ENCODE measurements at regions not wholly inside any gene's neighbourhood (a gene's known extent, or its start where the extent isn't known, plus 50 kb on each side); places are given as distances from the start of the nearest gene placed in this dataset.

- no peak overlapping the region for H2AFZ ChIP-seq (ENCODE audit: low read depth, low read length)
- dilution Hi-C loops (cut with MboI; ENCODE audit: extremely low pct_ligation_motif_present, low sequenced_read_pairs): no loop called here
- H3K9me3 ChIP-seq (replicated peaks; ENCODE audit: control insufficient read depth, insufficient read depth, low read length): no peaks in the 10 kb centered on the region
- no peaks in the 10 kb centered on the region for H3K4me1 ChIP-seq (ENCODE audit: control insufficient read depth, extremely low read depth, insufficient read depth, low read length)
- POLR2A ChIA-PET: no interaction called here
- FAIRE-seq (no peak), DNase-seq (ENCODE audit: low read depth, low spot score) (no peak)
- no peaks in the 10 kb centered on the region for H3K79me2 ChIP-seq (ENCODE audit: control insufficient read depth, insufficient read depth, low read length)
- H3K4me2 ChIP-seq (ENCODE audit: insufficient read depth, low read length): no peak overlapping the region
- intact Hi-C loops (cut with micrococcal nuclease): no loop called here
- no peaks in the 10 kb centered on the region for H3K27me3 ChIP-seq (ENCODE audit: control insufficient read depth in 2 of 2, insufficient read depth in 2 of 2, low read length in 2 of 2)
- no peaks in the 10 kb centered on the region for H3K9me1 ChIP-seq (replicated peaks; ENCODE audit: control insufficient read depth, extremely low read depth, insufficient read depth, low read length)
- no peak overlapping the region for H3K4me3 ChIP-seq (replicated peaks in 1 of 3; ENCODE audit: insufficient read depth in 1 of 3, low read depth in 1 of 3, low read length in 3 of 3)
- CTCF ChIA-PET: no interaction called here
- no peak overlapping the region for H3K9ac ChIP-seq (replicated peaks; ENCODE audit: extremely low read depth, insufficient read depth, low read length)
- TF ChIP-seq FOS (IDR thresholded peaks at IDR 0.05; ENCODE audit: borderline replicate concordance, insufficient read depth, low read length) (no peak), MAX (IDR thresholded peaks at IDR 0.05; ENCODE audit: insufficient read depth, insufficient read length) (no peak), EZH2 (IDR thresholded peaks at IDR 0.05; ENCODE audit: borderline replicate concordance, low read depth, low read length, severe bottlenecking) (no peak), MYC (IDR thresholded peaks at IDR 0.05; ENCODE audit: low read depth, low read length) (no peak), POLR2AphosphoS5 (IDR thresholded peaks at IDR 0.05; ENCODE audit: insufficient read depth, low read depth, low read length) (no peak), GATA2 (IDR thresholded peaks at IDR 0.05; ENCODE audit: insufficient read depth, insufficient read length, low read depth, low read length) (no peak), JUN (IDR thresholded peaks at IDR 0.05; ENCODE audit: borderline replicate concordance, insufficient read depth, insufficient read length, low read depth) (no peak), CTCF (IDR thresholded peaks at IDR 0.05; ENCODE audit: extremely low read depth in 1 of 2, insufficient read depth in 1 of 2, low read depth in 1 of 2, low read length in 2 of 2) (no peak), POLR2A (IDR thresholded peaks at IDR 0.05; ENCODE audit: low read depth, low read length) (no peak)
- no peaks in the 10 kb centered on the region for H3K36me3 ChIP-seq (ENCODE audit: control insufficient read depth in 2 of 2, extremely low read depth in 1 of 2, insufficient read depth in 2 of 2, low read length in 2 of 2)
- H3K27ac ChIP-seq (ENCODE audit: insufficient read depth, low read depth, low read length): no peak overlapping the region
- no peaks in the 10 kb centered on the region for H4K20me1 ChIP-seq (replicated peaks; ENCODE audit: control insufficient read depth, extremely low read depth, insufficient read depth, low read length)
- BruUV-seq (replicated peaks): no TSS peak
These were observed 382.2 kb downstream of the FLRT2 start for GRCh38 chr14:85912141-85912540.
